Breast epithelium (tissue), 3 donors: ENCODE measurements at regions not wholly inside any gene's neighbourhood (a gene's known extent, or its start where the extent isn't known, plus 50 kb on each side); places are given as distances from the start of the nearest gene placed in this dataset.

ENCODE experiments used
- POLR2A ChIP-seq: fragments of 450-650 bp; IDR thresholded peaks from one replicate; pipeline ENCODE4 v1.6.1; 2016; ENCODE audit warnings: antibody characterized with exemption, mild to moderate bottlenecking, moderate library complexity
- TF ChIP-seq, protein P1 (sequence below), 3 donors: fragments of 450-650 bp; IDR thresholded peaks; one replicate each; pipeline ENCODE4 v1.5.1; 2016 to 2017; ENCODE audit warnings: antibody characterized with exemption in 3 of 3, mild to moderate bottlenecking in 3 of 3, moderate library complexity in 3 of 3

DNA sequence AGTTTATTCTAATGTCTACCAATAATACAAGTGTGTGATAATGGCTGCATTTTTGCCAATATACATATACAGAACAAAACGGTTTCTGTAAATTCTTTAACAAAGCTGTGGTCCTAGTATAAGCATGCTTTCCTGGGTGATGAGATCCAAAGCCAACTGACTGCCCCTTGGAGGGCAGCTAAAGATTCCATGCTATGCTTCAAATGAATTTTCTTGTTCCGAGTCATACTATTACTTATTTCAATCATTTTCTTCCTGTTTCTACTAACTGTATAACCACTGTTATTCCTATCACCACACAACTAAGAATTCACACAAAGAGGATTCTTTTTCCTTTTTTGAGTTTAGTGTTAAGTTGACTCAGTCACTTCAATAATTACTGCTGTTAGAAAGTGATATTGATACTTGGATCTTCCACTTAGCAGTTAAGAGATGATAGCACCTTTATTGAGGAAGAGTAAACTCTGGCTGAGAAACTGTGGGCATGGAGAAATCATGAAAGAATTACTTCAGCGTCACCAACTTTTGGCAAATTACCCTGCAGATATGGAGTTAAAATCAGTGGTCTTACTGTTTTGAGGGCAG, 197.5 kb downstream of the ARL4A start:
- TF ChIP-seq POLR2A = no peak
- TF ChIP-seq, protein P1, sequence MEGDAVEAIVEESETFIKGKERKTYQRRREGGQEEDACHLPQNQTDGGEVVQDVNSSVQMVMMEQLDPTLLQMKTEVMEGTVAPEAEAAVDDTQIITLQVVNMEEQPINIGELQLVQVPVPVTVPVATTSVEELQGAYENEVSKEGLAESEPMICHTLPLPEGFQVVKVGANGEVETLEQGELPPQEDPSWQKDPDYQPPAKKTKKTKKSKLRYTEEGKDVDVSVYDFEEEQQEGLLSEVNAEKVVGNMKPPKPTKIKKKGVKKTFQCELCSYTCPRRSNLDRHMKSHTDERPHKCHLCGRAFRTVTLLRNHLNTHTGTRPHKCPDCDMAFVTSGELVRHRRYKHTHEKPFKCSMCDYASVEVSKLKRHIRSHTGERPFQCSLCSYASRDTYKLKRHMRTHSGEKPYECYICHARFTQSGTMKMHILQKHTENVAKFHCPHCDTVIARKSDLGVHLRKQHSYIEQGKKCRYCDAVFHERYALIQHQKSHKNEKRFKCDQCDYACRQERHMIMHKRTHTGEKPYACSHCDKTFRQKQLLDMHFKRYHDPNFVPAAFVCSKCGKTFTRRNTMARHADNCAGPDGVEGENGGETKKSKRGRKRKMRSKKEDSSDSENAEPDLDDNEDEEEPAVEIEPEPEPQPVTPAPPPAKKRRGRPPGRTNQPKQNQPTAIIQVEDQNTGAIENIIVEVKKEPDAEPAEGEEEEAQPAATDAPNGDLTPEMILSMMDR (IDR thresholded peaks at IDR 0.05) = no peak
